IPS-18a (cell line): ENCODE measurements at regions not wholly inside any gene's neighbourhood (a gene's known extent, or its start where the extent isn't known, plus 50 kb on each side); places are given as distances from the start of the nearest gene placed in this dataset.

Experiments
- H3K27ac ChIP-seq: one replicate; pipeline ENCODE4 v1.5.1; 2013; ENCODE audit warnings: low read length
- H3K27me3 ChIP-seq: one replicate; pipeline ENCODE4 v1.6.1; 2013; ENCODE audit warnings: mild to moderate bottlenecking, low read length; ENCODE audit not compliant: control insufficient read depth, insufficient read depth
- H3K36me3 ChIP-seq: one replicate; pipeline ENCODE4 v1.6.1; 2013; ENCODE audit warnings: low read depth, low read length; ENCODE audit not compliant: control insufficient read depth
- H3K4me1 ChIP-seq: one replicate; pipeline ENCODE4 v1.6.1; 2013; ENCODE audit warnings: low read depth, low read length; ENCODE audit not compliant: control insufficient read depth
- H3K4me3 ChIP-seq: one replicate; pipeline ENCODE4 v1.5.1; 2013; ENCODE audit warnings: low read length
- H3K9ac ChIP-seq: one replicate; pipeline ENCODE4 v1.6.1; 2013; ENCODE audit warnings: mild to moderate bottlenecking, low read length, moderate library complexity
- H3K9me3 ChIP-seq: one replicate; pipeline ENCODE4 v1.6.1; 2013; ENCODE audit warnings: low read depth, low read length; ENCODE audit not compliant: control insufficient read depth

GRCh38 chr17:77857613-77858012 lies 100.9 kb upstream of the TNRC6C start:
- Histone ChIP-seq H3K4me3 (no peak overlapping the region), H3K27ac (no peak overlapping the region), H3K36me3 (no peaks in the 10 kb centered on the region), H3K27me3 (no peaks in the 10 kb centered on the region), H3K9me3 (no peaks in the 10 kb centered on the region), H3K4me1 (no peaks in the 10 kb centered on the region), H3K9ac (no peak overlapping the region)

DNA sequence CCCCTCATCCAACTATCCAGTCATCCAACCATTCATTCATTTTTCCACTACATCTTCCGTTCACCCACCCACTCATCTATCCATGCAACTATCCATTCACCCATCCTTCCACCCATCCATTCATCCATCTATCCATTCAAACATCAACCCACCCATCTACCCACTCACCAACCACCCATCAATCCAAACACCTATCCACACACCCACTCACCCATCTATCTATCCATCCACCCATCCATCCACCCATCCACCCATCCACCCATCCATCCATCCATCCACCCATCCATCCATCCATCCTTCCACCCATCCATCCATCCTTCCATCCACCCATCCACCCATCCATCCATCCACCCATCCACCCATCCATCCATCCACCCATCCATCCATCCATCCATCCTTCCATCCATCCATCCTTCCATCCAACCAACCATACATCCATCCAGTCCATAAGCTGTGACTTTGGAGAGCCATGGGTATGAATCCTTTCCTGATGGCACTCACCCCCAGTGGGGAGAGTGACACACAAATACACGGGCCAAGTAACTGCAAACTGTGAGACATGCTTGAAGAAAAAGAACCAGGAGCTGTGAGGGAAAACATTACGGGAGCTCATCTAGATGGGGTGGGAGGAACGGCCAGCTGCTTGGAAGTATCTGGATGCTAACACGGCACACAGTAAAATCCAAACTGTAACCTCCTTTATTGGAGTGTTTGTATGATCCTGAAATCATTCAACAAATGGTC lies 100.0 kb upstream of the TNRC6C start:
- Histone ChIP-seq H3K4me1 (no peaks in the 10 kb centered on the region), H3K27ac (no peak overlapping the region), H3K9ac (no peak overlapping the region), H3K27me3 (no peaks in the 10 kb centered on the region), H3K36me3 (no peaks in the 10 kb centered on the region), H3K4me3 (no peak overlapping the region), H3K9me3 (no peaks in the 10 kb centered on the region)

- Histone ChIP-seq H3K27me3 (no peaks in the 10 kb centered on the region), H3K4me1 (no peaks in the 10 kb centered on the region), H3K27ac (no peak overlapping the region), H3K36me3 (no peaks in the 10 kb centered on the region), H3K9ac (no peak overlapping the region), H3K9me3 (no peaks in the 10 kb centered on the region), H3K4me3 (no peak overlapping the region)
These were observed 99.3 kb upstream of the TNRC6C start for GRCh38 chr17:77859035-77859810.

- H3K36me3 ChIP-seq = no peaks in the 10 kb centered on the region
- H3K27ac ChIP-seq = no peak overlapping the region
- no peaks in the 10 kb centered on the region for H3K4me1 ChIP-seq
- no peaks in the 10 kb centered on the region for H3K27me3 ChIP-seq
- H3K9me3 ChIP-seq = no peaks in the 10 kb centered on the region
- H3K4me3 ChIP-seq = no peak overlapping the region
- H3K9ac ChIP-seq = no peak overlapping the region
These were observed 97.3 kb upstream of the TNRC6C start for GRCh38 chr17:77861133-77861695.

DNA sequence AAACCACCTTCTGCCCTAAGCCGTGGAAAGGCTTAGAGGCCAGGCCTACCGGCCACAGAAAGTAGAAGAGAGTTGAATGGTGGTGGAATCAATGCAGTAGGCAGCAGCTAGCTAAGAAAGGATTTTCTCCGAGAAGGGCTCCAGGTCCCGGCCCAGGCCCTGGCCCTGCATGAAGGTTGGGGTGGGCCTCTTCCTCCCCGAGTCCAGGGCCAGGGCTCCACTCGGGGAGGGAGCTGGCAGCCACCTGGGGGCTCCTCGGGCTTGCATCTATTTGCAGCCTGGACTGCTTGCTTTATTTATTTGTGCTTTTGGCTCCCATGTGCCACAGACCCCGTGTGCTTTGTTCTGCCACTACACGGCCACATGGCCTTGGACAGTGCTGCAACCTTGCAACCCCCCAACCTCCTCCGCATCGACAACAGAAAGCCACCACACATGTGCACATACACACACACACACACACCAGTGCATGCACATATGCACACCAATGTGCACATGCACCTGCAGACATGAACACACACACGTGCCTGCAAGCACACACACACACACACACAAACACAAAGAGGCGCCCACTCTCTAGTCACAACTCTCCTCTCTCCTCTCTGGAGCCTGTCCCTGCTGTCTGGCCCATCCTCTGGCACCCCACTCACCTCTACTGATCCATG lies 96.4 kb upstream of the TNRC6C start:
- Histone ChIP-seq H3K4me1 (peaks cover 1% of the 10 kb centered on the region), H3K4me3 (no peak overlapping the region), H3K9me3 (no peaks in the 10 kb centered on the region), H3K27me3 (no peaks in the 10 kb centered on the region), H3K27ac (no peak overlapping the region), H3K36me3 (no peaks in the 10 kb centered on the region), H3K9ac (no peak overlapping the region)

- Histone ChIP-seq H3K27me3 (no peaks in the 10 kb centered on the region), H3K4me3 (no peak overlapping the region), H3K36me3 (no peaks in the 10 kb centered on the region), H3K4me1 (peaks cover 5% of the 10 kb centered on the region), H3K27ac (no peak overlapping the region), H3K9ac (no peak overlapping the region), H3K9me3 (no peaks in the 10 kb centered on the region)
These were observed 95.4 kb upstream of the TNRC6C start for GRCh38 chr17:77862890-77863813.

DNA sequence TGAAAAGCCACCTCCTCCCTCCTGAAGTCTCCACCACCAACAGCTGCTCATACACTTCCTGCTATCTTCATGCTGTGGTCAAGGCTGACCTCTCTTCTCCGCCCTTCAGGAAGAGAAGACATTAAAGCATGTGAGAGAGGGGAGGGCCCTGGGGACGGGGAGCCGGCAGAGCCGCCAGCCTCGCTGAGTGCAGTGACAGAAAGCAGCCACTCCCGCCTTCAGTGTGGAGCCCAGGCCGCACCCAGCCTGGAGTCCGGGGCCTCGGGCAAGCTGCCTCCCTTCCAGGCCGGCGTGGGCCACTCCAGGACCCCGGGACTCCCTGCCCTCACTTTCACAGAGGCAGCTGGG lies 94.7 kb upstream of the TNRC6C start:
- Histone ChIP-seq H3K9me3 (no peaks in the 10 kb centered on the region), H3K4me3 (no peak overlapping the region), H3K27me3 (no peaks in the 10 kb centered on the region), H3K36me3 (no peaks in the 10 kb centered on the region), H3K27ac (no peak overlapping the region), H3K9ac (no peak overlapping the region), H3K4me1 (peaks cover 5% of the 10 kb centered on the region)

- Histone ChIP-seq H3K9me3 (no peaks in the 10 kb centered on the region), H3K9ac (no peak overlapping the region), H3K4me1 (peaks cover 5% of the 10 kb centered on the region), H3K4me3 (no peak overlapping the region), H3K27ac (no peak overlapping the region), H3K27me3 (no peaks in the 10 kb centered on the region), H3K36me3 (no peaks in the 10 kb centered on the region)
These were observed 94.0 kb upstream of the TNRC6C start for GRCh38 chr17:77864234-77865111.

- Histone ChIP-seq H3K4me3 (no peak overlapping the region), H3K27me3 (no peaks in the 10 kb centered on the region), H3K4me1 (peaks cover 5% of the 10 kb centered on the region), H3K36me3 (no peaks in the 10 kb centered on the region), H3K9me3 (no peaks in the 10 kb centered on the region), H3K9ac (no peak overlapping the region), H3K27ac (no peak overlapping the region)
These were observed 93.3 kb upstream of the TNRC6C start for GRCh38 chr17:77865112-77865611.

DNA sequence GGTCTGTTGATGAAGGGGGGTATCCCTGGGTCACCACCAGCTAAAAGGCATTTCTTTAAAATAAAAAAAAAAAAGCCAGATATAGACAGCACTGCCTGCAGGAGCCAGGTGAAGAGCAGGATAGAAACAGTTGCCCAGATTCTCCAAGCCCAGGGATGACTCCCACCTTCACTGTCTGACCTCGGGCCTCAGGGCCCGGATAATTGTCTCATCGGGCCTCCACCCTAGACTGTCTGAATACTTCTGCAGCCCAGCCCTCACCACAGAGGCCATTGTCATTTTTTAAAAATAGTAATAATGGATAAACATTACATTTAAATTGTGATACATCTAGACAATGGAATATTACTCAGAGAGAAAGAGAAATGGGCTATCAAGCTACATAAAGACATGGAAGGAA lies 92.8 kb upstream of the TNRC6C start:
- Histone ChIP-seq H3K9me3 (no peaks in the 10 kb centered on the region), H3K4me1 (peaks cover 5% of the 10 kb centered on the region), H3K36me3 (no peaks in the 10 kb centered on the region), H3K4me3 (no peak overlapping the region), H3K27ac (no peak overlapping the region), H3K27me3 (no peaks in the 10 kb centered on the region), H3K9ac (no peak overlapping the region)
